HG03095 (cell line): ENCODE measurements at regions not wholly inside any gene's neighbourhood (a gene's known extent, or its start where the extent isn't known, plus 50 kb on each side); places are given as distances from the start of the nearest gene placed in this dataset.
"Not testable (repeated sequence)": the region's sequence is repeated elsewhere in the genome, so short reads cannot be mapped to it uniquely, and the experiment has no call there.

Experiments used
- ATAC-seq: cut with Tn5 transposase; IDR thresholded peaks from one replicate; pipeline ENCODE4 v1.9.1; 2021; ENCODE audit warnings: moderate library complexity; ENCODE audit not compliant: unreplicated experiment

DNA sequence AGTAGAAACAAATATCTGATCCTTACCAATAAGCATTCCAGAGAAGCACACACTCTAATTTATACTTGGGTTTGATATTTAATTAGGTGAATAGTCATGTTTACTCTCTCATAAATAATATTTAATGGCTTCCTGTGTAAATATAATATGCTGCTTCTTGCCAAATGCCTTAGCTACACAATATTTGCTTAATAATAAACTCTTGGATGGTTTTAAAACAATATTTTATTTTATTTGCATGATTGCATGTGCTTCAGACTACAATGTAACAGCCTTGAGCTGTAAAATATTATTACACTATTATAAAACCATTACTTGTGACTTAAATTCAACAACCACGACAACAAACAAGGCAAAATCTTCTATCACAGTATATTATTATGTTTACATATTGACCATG, 542.4 kb upstream of the CHD1 start:
- ATAC-seq = not testable (repeated sequence)

DNA sequence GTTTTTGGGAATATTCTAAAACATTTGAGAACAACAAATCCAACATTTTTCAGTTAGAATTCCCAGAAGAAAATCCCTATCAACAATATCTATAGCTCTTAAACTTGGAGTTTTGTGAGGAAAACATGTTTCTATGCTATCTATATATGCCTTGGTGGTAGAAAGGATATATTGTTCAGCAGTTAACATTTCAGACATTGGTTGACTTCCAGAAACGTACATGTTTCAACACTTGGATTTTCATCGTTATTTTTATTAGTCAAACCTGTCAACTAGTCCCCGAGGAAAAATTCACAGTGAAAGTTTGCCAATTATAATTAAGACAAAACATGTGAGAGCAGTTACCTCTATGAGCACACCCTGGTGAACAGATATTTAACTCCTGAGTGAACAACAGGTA, 541.8 kb upstream of the CHD1 start:
- ATAC-seq = not testable (repeated sequence)

DNA sequence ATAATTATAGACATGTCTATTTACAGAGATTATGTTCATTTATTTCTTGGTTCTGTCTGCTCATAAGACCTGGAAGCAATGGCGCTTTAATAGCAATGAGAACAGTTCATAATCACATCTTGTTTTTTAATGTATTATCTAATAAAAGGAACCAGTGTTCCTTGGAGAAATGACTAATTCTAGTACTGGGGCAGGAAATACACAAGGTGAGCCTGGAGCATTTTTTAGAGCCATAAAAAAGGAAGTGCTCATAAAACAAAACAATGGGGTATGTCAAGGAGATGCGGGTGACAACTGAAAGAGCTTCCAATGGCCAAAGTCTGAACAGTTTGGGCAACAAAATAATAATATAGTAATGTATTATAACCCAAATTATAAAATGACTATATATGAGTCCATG, 531.9 kb upstream of the CHD1 start:
- ATAC-seq = no peak

DNA sequence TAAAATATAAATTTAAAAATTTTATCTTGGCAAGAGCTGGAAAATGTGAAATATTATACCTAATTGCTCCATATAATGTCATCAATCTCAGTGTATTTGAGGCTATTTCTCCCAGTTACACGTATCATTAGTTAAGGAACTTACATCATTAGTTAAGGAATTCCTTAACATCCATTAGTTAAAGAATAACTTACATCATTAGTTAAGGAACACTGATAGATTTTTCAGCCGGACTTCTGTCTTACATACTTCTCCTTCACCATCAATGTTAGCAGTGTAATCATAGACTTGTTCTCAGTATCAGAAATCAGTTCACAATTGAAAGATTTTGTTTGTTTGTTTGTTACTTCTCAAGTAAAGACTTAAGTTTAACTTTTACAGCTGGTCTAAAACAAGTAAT, 524.4 kb upstream of the CHD1 start:
- ATAC-seq = no peak

DNA sequence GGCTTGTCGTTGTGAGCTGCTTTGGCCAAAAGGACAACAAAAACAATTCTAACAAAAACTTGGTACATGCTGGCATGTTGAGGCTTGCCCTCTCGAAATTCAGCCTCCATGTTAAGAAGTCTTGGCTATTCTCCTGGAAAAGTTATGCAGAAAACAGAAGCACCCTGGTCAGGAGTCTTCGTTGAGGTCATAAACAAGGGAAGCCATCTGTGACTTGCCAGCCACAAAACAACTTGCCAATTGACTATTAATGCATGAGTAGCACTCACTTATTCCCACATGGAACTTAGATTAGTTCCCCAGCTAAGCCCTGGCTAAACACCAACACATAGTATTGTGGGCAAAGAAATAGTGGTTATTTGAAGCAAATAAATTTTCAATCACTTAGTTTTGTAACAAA, 521.0 kb upstream of the CHD1 start:
- no peak for ATAC-seq

DNA sequence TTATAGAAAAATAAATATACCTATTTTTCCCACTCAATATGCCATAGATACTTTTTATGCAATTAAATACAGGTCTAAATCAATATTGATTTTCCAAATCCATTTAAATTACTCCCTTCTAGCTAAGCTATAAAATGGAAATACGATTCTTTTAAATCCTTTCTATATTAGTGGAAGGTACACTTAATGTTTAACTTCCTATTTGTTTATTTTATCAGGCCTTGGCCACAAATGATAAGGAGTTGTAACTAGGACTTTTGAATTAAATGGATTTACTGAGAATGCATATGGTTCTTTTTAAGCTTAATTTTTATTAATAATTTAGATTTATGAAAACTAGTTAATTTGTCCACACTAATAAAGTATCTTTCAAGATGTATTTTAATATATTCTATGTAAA, 517.0 kb upstream of the CHD1 start:
- no peak for ATAC-seq

DNA sequence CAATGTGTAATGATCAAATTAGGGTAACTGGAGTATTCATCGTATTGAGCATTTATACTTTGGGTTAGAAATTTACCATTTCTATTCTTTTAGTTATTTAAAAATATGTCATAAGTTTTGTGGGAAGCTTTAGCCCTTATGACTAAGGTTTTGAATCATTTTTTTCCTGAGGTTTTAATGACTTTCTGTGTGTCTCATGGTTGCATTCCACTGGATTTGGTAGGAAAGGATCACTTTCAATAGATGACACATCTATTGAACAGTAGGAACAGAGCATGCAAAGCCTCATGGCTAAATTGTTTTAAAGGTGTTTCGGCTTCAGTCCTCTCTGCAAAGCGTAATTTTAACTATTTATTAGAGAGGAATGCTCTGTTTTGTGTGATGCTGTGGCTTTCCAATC, 512.4 kb upstream of the CHD1 start:
- no peak for ATAC-seq

DNA sequence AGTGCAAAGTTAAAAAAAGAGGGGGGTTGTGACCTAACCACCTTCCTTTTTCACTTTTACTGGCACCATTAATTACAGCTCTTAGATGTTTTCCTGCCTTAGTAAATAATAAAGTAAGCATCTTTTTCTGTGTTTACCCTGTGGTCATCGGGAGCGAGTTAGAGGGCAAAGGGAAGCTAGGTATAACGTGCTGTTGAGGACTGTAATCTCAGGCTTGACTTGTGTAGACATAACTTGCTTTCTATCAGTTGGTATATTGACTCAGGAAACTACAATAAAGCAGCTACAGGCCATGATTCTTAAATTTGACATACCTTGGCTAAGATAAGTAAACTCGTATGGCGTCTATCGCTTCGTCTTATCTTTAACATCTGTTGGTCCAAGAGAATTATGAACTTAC, 509.8 kb upstream of the CHD1 start:
- ATAC-seq = no peak

DNA sequence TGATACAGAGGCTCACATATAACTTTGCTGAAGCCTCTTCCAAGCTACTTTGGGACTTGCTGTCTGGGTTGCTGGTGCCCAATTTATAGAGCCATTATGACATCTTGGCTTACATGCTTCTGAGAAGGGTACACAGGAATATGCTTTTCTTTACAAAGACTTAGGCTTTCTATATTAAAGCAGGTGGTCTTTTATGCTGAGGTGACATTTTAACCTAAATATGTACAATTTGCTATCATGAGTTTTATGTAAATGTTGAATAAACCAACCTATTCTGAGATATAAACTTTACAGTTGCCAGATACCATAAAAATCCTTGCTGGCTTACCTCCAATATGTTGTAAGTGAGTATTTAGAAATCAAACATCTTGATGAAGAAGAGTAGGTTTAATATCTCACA, 509.2 kb upstream of the CHD1 start:
- no peak for ATAC-seq

DNA sequence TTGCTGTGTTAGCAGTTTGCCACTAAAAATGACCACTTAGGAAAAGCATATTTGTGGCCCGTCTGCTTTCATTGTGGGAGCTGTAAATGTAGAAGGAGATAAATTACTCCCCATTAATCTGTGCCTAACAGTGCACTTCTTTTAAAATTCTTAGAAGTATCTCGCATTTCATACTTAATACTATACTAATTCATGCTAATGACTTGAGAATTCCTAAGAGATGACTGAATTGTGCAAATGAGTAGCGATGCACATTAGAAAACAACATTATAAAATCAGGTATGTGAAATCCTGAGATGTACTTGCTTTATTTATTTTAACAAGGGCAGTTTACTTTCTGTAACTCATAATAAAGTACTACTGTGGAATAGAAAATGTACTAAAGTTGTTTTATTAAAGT, 494.6 kb upstream of the CHD1 start:
- not testable (repeated sequence) for ATAC-seq

DNA sequence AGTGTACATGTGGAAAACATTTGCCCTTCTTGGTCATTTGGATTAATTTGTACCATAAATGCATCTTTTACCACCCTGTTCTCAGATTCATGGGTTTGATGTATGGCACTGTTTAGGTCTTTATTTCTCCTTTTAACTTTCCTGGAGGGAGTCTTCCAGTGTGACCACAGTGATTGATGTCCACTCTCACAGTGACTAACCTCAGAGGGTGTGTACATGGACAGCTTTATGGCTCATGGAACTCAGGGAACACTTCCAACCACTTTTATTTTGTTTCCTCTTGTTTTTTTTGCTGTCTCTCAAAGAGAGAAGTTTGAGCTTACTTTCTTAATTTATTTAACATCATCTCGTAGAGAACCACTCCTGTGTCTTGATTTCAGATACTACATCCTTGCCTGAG, 489.8 kb upstream of the CHD1 start:
- not testable (repeated sequence) for ATAC-seq

DNA sequence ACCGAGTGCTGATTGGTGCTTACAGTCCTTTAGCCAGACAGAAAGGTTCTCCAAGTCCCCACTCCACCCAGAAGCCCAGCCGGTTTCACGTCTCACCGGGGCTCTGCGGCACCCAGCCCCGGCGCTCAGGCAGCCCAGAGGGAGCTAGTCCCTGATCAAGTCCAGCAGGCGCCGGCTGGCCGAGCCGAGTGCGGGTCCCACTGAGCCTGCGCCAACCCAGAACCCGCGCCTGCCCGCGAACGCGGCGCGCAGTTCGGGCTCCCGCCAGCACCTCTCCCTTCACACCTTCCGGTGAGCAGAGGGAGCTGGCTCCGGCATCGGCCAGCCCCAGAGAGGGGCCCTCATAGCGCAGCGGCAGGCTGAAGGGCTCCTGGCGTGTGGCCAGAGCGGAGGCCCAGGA, 481.6 kb upstream of the CHD1 start:
- ATAC-seq = not testable (repeated sequence)

DNA sequence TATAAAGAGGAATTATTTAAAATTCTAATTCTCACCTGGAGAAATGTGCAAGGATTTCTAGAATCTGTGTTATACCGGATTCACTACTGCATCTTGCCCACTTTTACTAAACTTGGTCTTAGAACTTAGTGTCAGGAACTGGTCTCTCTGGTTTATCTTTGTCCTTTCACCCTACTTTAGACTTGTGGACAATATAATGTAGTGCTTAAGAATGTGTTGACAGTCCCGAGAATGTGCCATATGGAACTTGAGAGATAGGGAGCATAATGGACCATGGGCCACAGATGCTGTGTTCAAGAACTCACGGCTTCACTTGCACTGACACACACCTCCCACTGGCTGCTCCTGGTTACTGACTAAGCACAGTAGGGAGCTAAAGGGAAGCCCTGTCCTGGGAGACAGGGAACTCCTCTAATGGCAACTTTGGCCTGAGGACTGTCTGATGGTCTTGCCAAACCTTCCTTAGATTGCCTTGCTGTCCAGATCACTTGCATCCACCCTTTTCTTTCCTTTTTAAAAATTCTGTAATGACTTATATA, 476.0 kb upstream of the CHD1 start:
- ATAC-seq = not testable (repeated sequence)

DNA sequence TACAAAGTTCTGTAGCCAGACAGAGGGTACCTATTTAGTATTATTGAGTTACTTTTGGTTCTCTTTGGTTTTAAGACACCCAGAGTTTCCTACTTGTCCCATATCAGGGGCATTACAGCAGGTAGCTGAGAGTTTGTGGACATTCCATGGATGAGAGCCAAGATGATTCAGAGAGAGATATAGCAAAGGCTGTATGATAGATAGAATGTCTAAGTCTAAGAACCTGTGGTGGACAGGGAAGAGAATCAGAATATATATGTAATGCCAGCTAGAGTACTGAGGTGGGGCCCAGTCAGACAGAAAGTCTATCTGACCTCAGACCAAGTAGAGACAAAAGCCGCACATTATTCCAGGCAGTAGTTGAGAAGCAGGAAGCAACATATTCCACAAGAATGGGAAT, 471.8 kb upstream of the CHD1 start:
- not testable (repeated sequence) for ATAC-seq

DNA sequence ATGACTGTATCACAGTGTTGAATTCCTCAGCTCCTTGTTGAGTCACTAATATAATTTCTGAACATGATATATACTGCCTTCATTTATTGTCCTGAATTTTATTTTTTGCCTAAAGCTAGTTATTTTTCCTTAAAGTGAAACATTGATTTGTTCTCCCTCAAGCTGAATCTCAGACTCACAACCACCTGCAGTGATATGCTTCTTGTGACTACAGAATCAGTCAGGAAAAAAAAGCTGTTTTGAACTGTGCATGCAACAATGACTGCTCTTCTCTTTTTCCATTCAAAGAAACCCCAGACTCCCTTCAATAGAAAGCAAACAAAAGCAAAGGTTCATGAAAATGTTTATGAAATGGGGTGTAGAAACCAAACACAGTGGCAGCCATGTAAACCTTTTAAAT, 470.2 kb upstream of the CHD1 start:
- ATAC-seq = no peak

DNA sequence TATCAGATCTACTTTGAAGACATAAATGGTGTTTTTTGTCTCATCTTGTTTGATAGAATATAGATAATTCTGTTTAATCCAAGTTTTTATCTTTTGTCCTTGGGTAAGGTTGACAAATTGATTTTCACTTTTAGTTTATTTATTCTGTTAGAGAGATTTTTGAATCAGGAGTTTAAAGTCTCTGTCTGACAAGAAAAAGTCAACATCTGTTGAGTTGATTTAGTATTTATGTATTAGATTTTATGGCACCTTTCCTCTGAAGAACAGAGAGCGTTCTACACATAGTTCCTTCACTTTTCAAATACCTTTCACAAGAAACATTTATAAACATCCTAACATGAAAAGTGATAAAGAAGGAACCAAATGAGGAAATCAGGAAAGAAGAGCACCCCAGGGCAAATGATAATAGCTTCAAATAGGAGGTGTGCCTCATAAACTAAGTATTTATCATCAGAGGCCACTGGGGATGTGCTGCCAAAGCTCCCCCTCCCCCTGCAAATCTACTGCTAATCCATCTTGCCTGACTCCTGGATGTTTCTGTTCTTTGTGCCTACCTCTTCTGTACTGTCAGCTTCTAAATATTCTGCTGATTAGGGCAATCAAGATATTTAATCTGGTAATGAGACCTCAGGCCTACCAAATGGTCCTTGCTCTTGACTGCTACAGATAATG, 457.7 kb upstream of the CHD1 start:
- no peak for ATAC-seq

DNA sequence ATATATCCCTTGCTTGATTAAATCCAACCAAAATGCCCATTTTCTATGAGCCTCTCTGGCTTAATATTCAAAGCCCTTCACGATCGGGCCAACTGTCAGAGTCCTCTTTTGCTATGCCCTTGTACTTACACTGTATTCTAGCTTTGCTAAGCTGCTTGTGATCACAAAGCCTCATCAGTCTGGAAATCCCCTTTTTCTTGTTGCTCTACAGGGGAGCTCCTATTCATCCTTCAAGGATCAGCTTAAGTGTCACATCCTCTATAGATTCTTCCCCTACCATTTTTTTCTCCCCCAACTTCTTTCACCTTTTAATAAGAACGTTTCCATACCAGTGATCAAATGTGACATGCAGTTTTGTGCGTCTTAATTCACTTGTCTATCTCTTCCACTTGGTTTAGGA, 450.4 kb upstream of the CHD1 start:
- no peak for ATAC-seq

DNA sequence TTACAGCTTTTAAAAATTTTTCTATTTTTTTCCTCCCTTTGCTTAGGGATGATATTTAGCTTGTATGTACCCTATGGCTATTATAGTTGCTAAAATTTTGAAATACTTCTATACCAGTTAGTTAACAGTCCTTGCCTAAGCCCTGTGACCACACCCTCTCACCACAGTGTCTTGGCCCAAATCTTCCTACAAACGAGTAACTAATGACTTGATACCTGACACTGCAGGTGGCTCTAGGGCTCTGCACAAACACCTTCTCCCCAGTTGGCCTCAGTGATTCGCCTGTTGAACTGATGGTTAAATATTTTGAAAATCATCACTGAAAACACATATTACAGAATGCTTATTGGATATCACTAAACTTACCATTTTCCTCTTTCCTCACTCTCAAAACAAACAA, 449.6 kb upstream of the CHD1 start:
- ATAC-seq = no peak

DNA sequence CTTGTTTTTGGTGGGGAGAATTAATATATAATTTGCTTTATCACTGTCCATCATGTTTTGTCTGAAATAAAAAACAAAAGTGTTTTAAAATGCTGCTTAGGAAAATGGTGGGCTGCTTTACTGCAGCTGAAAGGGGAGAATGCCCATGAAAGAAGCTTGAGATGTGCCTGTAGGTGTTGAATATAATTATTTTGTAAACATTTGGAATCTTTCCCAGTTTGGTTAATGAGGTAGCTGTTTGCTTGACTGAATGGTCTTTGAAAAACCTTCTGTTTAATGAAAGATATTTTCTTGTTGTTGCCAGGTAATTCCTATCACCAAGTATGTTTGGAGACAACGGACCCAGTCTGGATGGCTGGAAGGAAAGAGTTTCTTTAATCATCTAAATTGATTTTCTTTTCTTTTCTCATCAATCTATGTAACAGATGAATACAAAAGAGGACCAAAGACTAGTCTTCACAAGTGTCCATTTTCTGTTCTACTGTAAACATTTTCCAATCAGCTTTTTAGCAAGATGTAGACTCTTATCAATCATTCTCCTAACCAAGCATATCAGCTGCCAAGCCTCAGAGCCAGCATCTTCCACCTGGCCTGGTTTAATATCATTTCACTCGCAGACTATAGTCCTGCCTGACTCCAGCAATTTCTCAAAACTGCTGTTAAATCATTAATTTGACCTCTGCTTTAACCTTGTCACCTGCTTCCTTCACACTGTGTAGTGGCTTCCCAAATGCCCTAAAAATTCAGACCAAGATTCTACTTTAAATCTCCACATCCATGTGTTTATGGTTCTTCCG, 441.2 kb upstream of the CHD1 start:
- no peak for ATAC-seq

DNA sequence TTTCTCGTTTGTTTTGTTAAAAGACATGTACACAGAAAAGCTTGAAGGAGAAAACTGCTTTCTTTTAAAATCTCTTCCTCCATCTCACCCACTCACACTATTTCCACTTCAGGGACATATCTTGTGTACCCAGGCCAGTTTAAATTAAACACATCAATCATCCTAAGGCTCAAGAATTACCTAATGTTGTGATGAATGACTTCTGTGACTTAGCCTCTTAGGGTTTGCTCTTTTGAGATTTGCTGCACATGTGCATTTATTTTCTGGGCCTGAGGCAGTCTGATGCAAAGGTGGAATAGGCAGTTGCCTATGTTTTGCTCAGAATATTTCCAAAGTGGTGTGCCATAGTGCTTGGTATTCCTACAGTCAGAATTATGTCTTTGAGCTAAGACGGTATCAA, 439.9 kb upstream of the CHD1 start:
- no peak for ATAC-seq

DNA sequence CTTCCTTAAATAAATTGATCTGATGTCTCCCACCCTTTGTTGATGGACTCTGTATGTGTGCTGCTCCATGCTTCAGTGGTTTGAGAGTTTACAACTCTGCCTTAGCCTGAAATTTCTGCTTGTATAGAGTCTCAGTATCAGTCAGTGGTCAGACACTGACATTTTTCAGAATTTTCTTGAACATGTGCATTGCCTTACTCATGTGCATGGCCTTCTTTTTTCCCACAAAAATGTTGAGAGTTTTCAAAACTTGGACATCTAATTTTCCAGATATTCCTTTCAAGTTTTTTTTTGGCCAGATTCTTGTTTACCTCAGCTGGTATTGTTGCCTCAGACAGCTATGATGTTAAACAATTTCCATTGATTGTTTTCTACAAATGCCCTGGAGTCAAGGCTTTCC, 427.1 kb upstream of the CHD1 start:
- no peak for ATAC-seq

DNA sequence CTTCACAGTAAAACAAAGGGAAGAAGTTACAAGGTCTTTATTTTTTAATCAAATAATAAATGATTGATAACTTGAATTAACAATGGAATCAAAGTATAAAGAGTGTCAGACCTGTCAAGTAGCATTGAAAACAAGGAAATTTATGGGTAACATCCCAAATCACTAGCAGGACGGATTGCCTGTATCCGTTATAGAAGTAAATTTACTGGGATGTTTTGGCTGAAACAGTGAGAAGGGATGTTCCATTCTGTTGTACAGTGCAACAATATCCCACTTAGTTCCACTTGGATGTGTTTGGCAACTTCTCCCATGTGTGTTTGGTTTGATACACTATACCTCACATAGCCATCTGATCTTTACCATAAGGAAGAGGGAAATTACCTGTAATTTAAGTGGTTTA, 421.0 kb upstream of the CHD1 start:
- no peak for ATAC-seq
